Smooth muscle cell (in vitro differentiated cells): ENCODE measurements at regions not wholly inside any gene's neighbourhood (a gene's known extent, or its start where the extent isn't known, plus 50 kb on each side); places are given as distances from the start of the nearest gene placed in this dataset.

Experiments
- DNase-seq: peaks from one replicate; lab custom pipeline; 2025; ENCODE audit not compliant: unreplicated experiment; lab: John Stamatoyannopoulos, UW
- H2AFZ ChIP-seq: fragments of 200-600 bp; sonication (generic); 2 replicates; pipeline ENCODE4 v1.6.0; 2016; ENCODE audit warnings: antibody characterized with exemption, low read depth, mild to moderate bottlenecking
- H3F3A ChIP-seq: fragments of 200-600 bp; sonication (generic); 2 replicates; pipeline ENCODE4 v1.6.0; 2017; ENCODE audit warnings: antibody characterized with exemption, low read depth
- H3K27ac ChIP-seq: fragments of 200-600 bp; sonication (generic); 2 replicates; pipeline ENCODE4 v1.5.1; 2016; ENCODE audit warnings: low read depth, mild to moderate bottlenecking
- H3K27me3 ChIP-seq: fragments of 200-600 bp; sonication (generic); 2 replicates; pipeline ENCODE4 v1.6.1; 2016; ENCODE audit warnings: low read depth, mild to moderate bottlenecking
- H3K36me3 ChIP-seq: fragments of 200-600 bp; sonication (generic); 2 replicates; pipeline ENCODE4 v1.5.1; 2016; ENCODE audit warnings: low read depth
- H3K4me1 ChIP-seq: fragments of 200-600 bp; sonication (generic); 2 replicates; pipeline ENCODE4 v1.5.1; 2016; ENCODE audit warnings: low read depth
- H3K4me2 ChIP-seq: fragments of 200-600 bp; sonication (generic); 2 replicates; pipeline ENCODE4 v1.6.0; 2016; ENCODE audit warnings: mild to moderate bottlenecking
- H3K4me3 ChIP-seq: fragments of 200-600 bp; sonication (generic); 2 replicates; pipeline ENCODE4 v1.5.1; 2016; ENCODE audit warnings: mild to moderate bottlenecking
- H3K79me2 ChIP-seq: fragments of 200-600 bp; sonication (generic); 2 replicates; pipeline ENCODE4 v1.6.0; 2016; ENCODE audit warnings: low read depth, mild to moderate bottlenecking
- H3K9ac ChIP-seq: fragments of 200-600 bp; sonication (generic); 2 replicates; pipeline ENCODE4 v1.6.0; 2016; ENCODE audit warnings: low read depth
- H3K9me3 ChIP-seq: fragments of 200-600 bp; sonication (generic); replicated peaks from 2 replicates; pipeline ENCODE4 v1.5.1; 2016; ENCODE audit warnings: low read depth
- H4K20me1 ChIP-seq: fragments of 200-600 bp; sonication (generic); 2 replicates; pipeline ENCODE4 v1.6.0; 2016; ENCODE audit warnings: low read depth
- CTCF ChIP-seq: fragments of 200-600 bp; sonication (generic); IDR thresholded peaks from 2 replicates; pipeline ENCODE4 v1.5.1; 2017; ENCODE audit warnings: borderline replicate concordance, mild to moderate bottlenecking, antibody characterized with exemption; ENCODE audit not compliant: insufficient read depth, poor library complexity, severe bottlenecking
- WGBS: methylation state at CpG from one replicate; pipeline ENCODE4 v1.1.7; 2016; ENCODE audit warnings: low lambda C conversion rate; 5-methylcytosine and 5-hydroxymethylcytosine counted together

- Histone ChIP-seq H3K79me2 (peaks cover 18% of the 10 kb centered on the region), H3K36me3 (no peaks in the 10 kb centered on the region), H3K27me3 (no peaks in the 10 kb centered on the region), H2AFZ (no peak overlapping the region), H3K9me3 (peaks cover 2% of the 10 kb centered on the region), H3K9ac (no peak overlapping the region), H3K4me3 (no peak overlapping the region), H3F3A (no peaks in the 10 kb centered on the region), H3K27ac (peak overlapping the region; percentile 36), H3K4me2 (no peak overlapping the region), H4K20me1 (no peaks in the 10 kb centered on the region), H3K4me1 (no peaks in the 10 kb centered on the region)
- no peak for TF ChIP-seq CTCF
- WGBS: 76% methylated on average over 2 of the region's 2 CpGs
- DNase-seq: no peak
These were observed 155.6 kb upstream of the TMCC3 start for GRCh38 chr12:94805749-94806529.

DNA sequence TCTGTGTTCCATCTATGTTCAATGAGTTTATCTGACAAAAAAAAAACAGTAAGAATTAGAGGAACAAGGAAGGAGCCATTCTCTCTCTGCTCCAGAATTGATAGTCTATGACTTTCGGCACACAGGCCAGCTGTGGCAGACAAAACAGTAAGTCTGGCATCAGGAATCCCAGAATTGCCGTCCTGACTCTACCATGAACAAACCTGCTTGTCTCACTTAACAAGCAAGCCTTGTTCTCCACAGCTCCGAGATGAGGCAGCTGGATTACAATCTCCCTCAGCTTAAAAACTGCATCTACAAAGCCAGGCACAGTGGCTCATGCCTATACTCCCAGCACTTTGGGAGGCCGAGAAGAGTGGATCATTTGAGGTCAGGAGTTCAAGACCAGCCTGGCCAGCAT, 153.6 kb upstream of the TMCC3 start:
- peaks cover 29% of the 10 kb centered on the region for H3K79me2 ChIP-seq
- H4K20me1 ChIP-seq: no peaks in the 10 kb centered on the region
- no peak for TF ChIP-seq CTCF
- 63% methylated on average over 4 of the region's 4 CpGs for WGBS
- H3K9me3 ChIP-seq: no peaks in the 10 kb centered on the region
- H3K4me1 ChIP-seq: no peaks in the 10 kb centered on the region
- H2AFZ ChIP-seq: no peak overlapping the region
- no peaks in the 10 kb centered on the region for H3F3A ChIP-seq
- no peak overlapping the region for H3K4me3 ChIP-seq
- H3K4me2 ChIP-seq: no peak overlapping the region
- H3K9ac ChIP-seq: no peak overlapping the region
- H3K27ac ChIP-seq: no peak overlapping the region
- H3K27me3 ChIP-seq: no peaks in the 10 kb centered on the region
- DNase-seq: no peak
- no peaks in the 10 kb centered on the region for H3K36me3 ChIP-seq

DNA sequence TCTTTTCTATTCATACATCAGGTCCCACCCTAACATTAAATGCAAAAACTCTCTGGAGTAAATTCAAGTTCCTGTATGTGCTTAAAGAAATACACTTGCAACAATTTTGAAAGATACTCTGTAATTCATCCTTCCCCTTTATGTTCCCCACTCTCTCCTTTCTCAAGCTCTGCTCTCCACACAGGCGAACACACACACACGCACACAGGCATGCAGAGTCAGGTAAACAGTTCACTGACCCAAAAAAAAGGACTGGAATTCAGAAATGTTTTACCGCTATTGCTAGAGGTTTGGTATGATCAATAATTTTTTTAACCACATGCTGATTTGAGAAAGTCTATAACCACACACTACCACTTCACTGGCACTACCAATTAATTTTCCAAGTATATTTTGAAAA, 152.4 kb upstream of the TMCC3 start:
- H3K9ac ChIP-seq: no peak overlapping the region
- DNase-seq: no peak
- no peaks in the 10 kb centered on the region for H3K4me1 ChIP-seq
- H3K4me3 ChIP-seq: no peak overlapping the region
- peaks cover 34% of the 10 kb centered on the region for H3K79me2 ChIP-seq
- WGBS: 95% methylated on average over 3 of the region's 3 CpGs
- H4K20me1 ChIP-seq: no peaks in the 10 kb centered on the region
- H2AFZ ChIP-seq: no peak overlapping the region
- H3K27me3 ChIP-seq: no peaks in the 10 kb centered on the region
- no peaks in the 10 kb centered on the region for H3K36me3 ChIP-seq
- no peaks in the 10 kb centered on the region for H3K9me3 ChIP-seq
- no peak for TF ChIP-seq CTCF
- no peak overlapping the region for H3K27ac ChIP-seq
- no peak overlapping the region for H3K4me2 ChIP-seq
- no peaks in the 10 kb centered on the region for H3F3A ChIP-seq

DNA sequence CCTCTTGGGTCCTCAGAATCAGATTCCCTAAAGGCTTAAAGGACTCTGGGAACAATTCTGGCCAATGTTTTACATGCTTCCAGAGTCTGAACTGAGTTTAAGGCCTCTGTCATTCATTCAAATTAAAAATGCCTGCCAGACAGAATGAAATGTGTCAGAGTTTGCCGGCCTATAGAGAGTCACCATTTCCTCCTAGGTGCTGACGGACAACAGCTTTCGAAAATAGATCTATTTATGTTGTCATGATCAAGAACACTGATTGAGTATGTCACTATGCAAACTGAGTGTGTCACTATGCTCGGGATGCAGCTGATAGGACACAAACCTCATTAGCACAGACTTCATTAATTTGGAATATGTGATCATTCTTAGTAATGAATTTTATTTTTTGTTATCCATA, 151.4 kb upstream of the TMCC3 start:
- Histone ChIP-seq H3F3A (no peaks in the 10 kb centered on the region), H3K9ac (no peak overlapping the region), H3K4me1 (no peaks in the 10 kb centered on the region), H3K79me2 (peaks cover 32% of the 10 kb centered on the region), H4K20me1 (no peaks in the 10 kb centered on the region), H2AFZ (no peak overlapping the region), H3K27me3 (no peaks in the 10 kb centered on the region), H3K36me3 (no peaks in the 10 kb centered on the region), H3K4me2 (no peak overlapping the region), H3K27ac (no peak overlapping the region), H3K9me3 (no peaks in the 10 kb centered on the region), H3K4me3 (no peak overlapping the region)
- no peak for TF ChIP-seq CTCF
- WGBS: 91% methylated on average over 4 of the region's 4 CpGs
- DNase-seq: no peak
